OCI-LY3 (cell line): ENCODE measurements at regions not wholly inside any gene's neighbourhood (a gene's known extent, or its start where the extent isn't known, plus 50 kb on each side); places are given as distances from the start of the nearest gene placed in this dataset.

Experiments
- CTCF ChIP-seq: fragments of 200-600, 300-600 bp; sonication (generic); IDR thresholded peaks from 2 replicates; pipeline ENCODE4 v1.5.1; 2014; ENCODE audit warnings: antibody characterized with exemption, low read length, low read depth
- EZH2phosphoT487 ChIP-seq: fragments of 200-600 bp; shearing (Covaris generic); IDR thresholded peaks from 2 replicates; pipeline ENCODE4 v1.6.1; 2018; ENCODE audit warnings: antibody characterized with exemption, mixed run types, low read depth

GRCh38 chr4:24071612-24072372, 181.9 kb upstream of the PPARGC1A start:
- TF ChIP-seq CTCF (no peak), EZH2phosphoT487 (no peak)
